ENCODE measurements at regions not wholly inside any gene's neighbourhood (a gene's known extent, or its start where the extent isn't known, plus 50 kb on each side); places are given as distances from the start of the nearest gene placed in this dataset.

GRCh38 chr18:76281565-76281964 is 213.5 kb downstream of the ZNF516 start:
- Histone ChIP-seq H3K9me2 (ENCODE audit: insufficient read depth, low read length) (no peaks in the 10 kb centered on the region), H3K79me2 (ENCODE audit: insufficient read depth, low read depth, low read length) (no peaks in the 10 kb centered on the region), H4K20me1 (ENCODE audit: insufficient read depth, low read length) (no peaks in the 10 kb centered on the region), H3K4me1 (ENCODE audit: insufficient read depth, low read length, poor library complexity, severe bottlenecking) (no peaks in the 10 kb centered on the region), H3K36me3 (ENCODE audit: insufficient read depth, low read length) (no peaks in the 10 kb centered on the region), H2AFZ (ENCODE audit: low read length) (no peak overlapping the region), H3K4me2 (ENCODE audit: low read length) (no peak overlapping the region), H3K4me3 (ENCODE audit: low read depth, low read length, poor library complexity, severe bottlenecking) (no peak overlapping the region), H3K27ac (ENCODE audit: low read depth, low read length, poor library complexity, severe bottlenecking) (no peak overlapping the region), H3K9me3 (ENCODE audit: low read length) (no peaks in the 10 kb centered on the region)
- ChIA-PET POLR2A (no interaction called here), CTCF (ENCODE audit: unreplicated experiment) (no interaction called here)
- TF ChIP-seq CTCF (conservative IDR thresholded peaks at IDR 0.05; ENCODE audit: low read length) (no peak), EZH2phosphoT487 (IDR thresholded peaks at IDR 0.05; ENCODE audit: borderline replicate concordance, low read depth, low read length) (no peak)
- BruUV-seq (replicated peaks), result no TSS peak
- DNase-seq (ENCODE audit: low spot score), result no peak
- intact Hi-C loops (cut with micrococcal nuclease; ENCODE audit: unreplicated experiment), result no loop called here

GRCh38 chr18:76277801-76278200 is 217.2 kb downstream of the ZNF516 start:
- intact Hi-C loops (cut with micrococcal nuclease; ENCODE audit: unreplicated experiment), result no loop called here

More at GRCh38 chr18:76277801-76278200, 217.2 kb downstream of the ZNF516 start:
- no peaks in the 10 kb centered on the region for H3K79me2 ChIP-seq (ENCODE audit: insufficient read depth, low read depth, low read length)
- H3K4me3 ChIP-seq (ENCODE audit: low read depth, low read length, poor library complexity, severe bottlenecking), result no peak overlapping the region
- H3K27ac ChIP-seq (ENCODE audit: low read depth, low read length, poor library complexity, severe bottlenecking), result no peak overlapping the region
- DNase-seq (ENCODE audit: low spot score), result no peak
- H3K9me2 ChIP-seq (ENCODE audit: insufficient read depth, low read length), result no peaks in the 10 kb centered on the region
- ChIA-PET CTCF (ENCODE audit: unreplicated experiment) (interaction anchor here (0.6 kb wide), 1 partner anchor 536 kb away, joined by 3 read pairs; no protein-coding TSS in a partner anchor), POLR2A (no interaction called here)
- peaks cover 10% of the 10 kb centered on the region for H3K4me1 ChIP-seq (ENCODE audit: insufficient read depth, low read length, poor library complexity, severe bottlenecking)
- BruUV-seq (replicated peaks), result no TSS peak
- no peaks in the 10 kb centered on the region for H4K20me1 ChIP-seq (ENCODE audit: insufficient read depth, low read length)
- no peak for TF ChIP-seq EZH2phosphoT487 (IDR thresholded peaks at IDR 0.05; ENCODE audit: borderline replicate concordance, low read depth, low read length)
- TF ChIP-seq CTCF (conservative IDR thresholded peaks at IDR 0.05; ENCODE audit: low read length), result no peak
- no peak overlapping the region for H3K4me2 ChIP-seq (ENCODE audit: low read length)
- no peaks in the 10 kb centered on the region for H3K36me3 ChIP-seq (ENCODE audit: insufficient read depth, low read length)
- no peak overlapping the region for H2AFZ ChIP-seq (ENCODE audit: low read length)
- H3K9me3 ChIP-seq (ENCODE audit: low read length), result no peaks in the 10 kb centered on the region
